CD1c-positive myeloid dendritic cell (primary cell): ENCODE measurements at regions not wholly inside any gene's neighbourhood (a gene's known extent, or its start where the extent isn't known, plus 50 kb on each side); places are given as distances from the start of the nearest gene placed in this dataset.
"Not testable (repeated sequence)": the region's sequence is repeated elsewhere in the genome, so short reads cannot be mapped to it uniquely, and the experiment has no call there.

Experiments used
- DNase-seq: peaks from one replicate; pipeline ENCODE4 v3.0.0-alpha.2; 2016; ENCODE audit errors: extremely low spot score

- no peak for DNase-seq
These were observed 274.4 kb upstream of the CHAC2 start for GRCh38 chr2:53493210-53493609.

GRCh38 chr2:53490659-53491058 lies 276.9 kb upstream of the CHAC2 start:
- DNase-seq: no peak

GRCh38 chr2:53486185-53486899 lies 281.3 kb upstream of the CHAC2 start:
- not testable (repeated sequence) for DNase-seq

- no peak for DNase-seq
These were observed 282.4 kb upstream of the CHAC2 start for GRCh38 chr2:53485021-53485728.

- DNase-seq: no peak
These were observed 283.1 kb upstream of the CHAC2 start for GRCh38 chr2:53484531-53484930.

GRCh38 chr2:53477517-53477916 lies 290.1 kb upstream of the CHAC2 start:
- DNase-seq: no peak

- no peak for DNase-seq
These were observed 290.8 kb upstream of the CHAC2 start for GRCh38 chr2:53476834-53477233.

- no peak for DNase-seq
These were observed 291.8 kb upstream of the CHAC2 start for GRCh38 chr2:53475766-53476165.

GRCh38 chr2:53475321-53475720 lies 292.3 kb upstream of the CHAC2 start:
- DNase-seq: no peak

GRCh38 chr2:53474914-53475313 lies 292.7 kb upstream of the CHAC2 start:
- no peak for DNase-seq

GRCh38 chr2:53473775-53474311 lies 293.8 kb upstream of the CHAC2 start:
- no peak for DNase-seq

- DNase-seq: no peak
These were observed 294.4 kb upstream of the CHAC2 start for GRCh38 chr2:53473236-53473635.

- DNase-seq: no peak
These were observed 300.0 kb upstream of the CHAC2 start for GRCh38 chr2:53467467-53468180.

- DNase-seq: no peak
These were observed 303.5 kb upstream of the CHAC2 start for GRCh38 chr2:53463806-53464726.

- no peak for DNase-seq
These were observed 306.7 kb upstream of the CHAC2 start for GRCh38 chr2:53460937-53461336.

- no peak for DNase-seq
These were observed 307.3 kb upstream of the CHAC2 start for GRCh38 chr2:53460347-53460746.

GRCh38 chr2:53455094-53455493 lies 312.5 kb upstream of the CHAC2 start:
- no peak for DNase-seq

- no peak for DNase-seq
These were observed 314.5 kb upstream of the CHAC2 start for GRCh38 chr2:53452957-53453748.

- DNase-seq: no peak
These were observed 315.2 kb upstream of the CHAC2 start for GRCh38 chr2:53452400-53452799.

GRCh38 chr2:53450923-53451322 lies 316.7 kb upstream of the CHAC2 start:
- DNase-seq: no peak

GRCh38 chr2:53448591-53448990 lies 319.0 kb upstream of the CHAC2 start:
- DNase-seq: no peak
